Hematopoietic multipotent progenitor cell (in vitro differentiated cells): ENCODE measurements at regions not wholly inside any gene's neighbourhood (a gene's known extent, or its start where the extent isn't known, plus 50 kb on each side); places are given as distances from the start of the nearest gene placed in this dataset.

Source experiments
- DNase-seq, 3 donors: peaks; one replicate each; pipeline ENCODE4 v3.0.0-alpha.2; 2011 to 2015; ENCODE audit warnings: low read depth in 2 of 3, low spot score in 2 of 3

DNA sequence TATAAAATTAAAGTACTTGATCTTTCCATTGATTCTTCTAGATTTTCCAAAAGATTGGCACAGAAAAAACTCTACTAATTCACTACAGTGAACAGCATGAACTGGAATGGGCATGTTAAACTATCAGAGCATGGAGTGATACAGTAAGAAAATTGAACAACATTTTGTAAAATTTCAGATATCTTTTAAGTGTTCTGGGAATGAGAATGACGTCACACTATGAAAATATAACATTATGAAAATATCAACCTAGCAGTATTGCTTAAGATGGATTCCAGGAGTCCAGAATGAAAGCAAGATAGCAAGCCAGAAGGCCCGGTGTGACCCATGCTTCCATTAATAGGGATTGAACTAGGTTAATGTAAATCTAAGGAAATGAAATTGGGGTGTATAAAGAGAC is 319.9 kb downstream of the GABRG1 start:
- DNase-seq, result no peak

DNA sequence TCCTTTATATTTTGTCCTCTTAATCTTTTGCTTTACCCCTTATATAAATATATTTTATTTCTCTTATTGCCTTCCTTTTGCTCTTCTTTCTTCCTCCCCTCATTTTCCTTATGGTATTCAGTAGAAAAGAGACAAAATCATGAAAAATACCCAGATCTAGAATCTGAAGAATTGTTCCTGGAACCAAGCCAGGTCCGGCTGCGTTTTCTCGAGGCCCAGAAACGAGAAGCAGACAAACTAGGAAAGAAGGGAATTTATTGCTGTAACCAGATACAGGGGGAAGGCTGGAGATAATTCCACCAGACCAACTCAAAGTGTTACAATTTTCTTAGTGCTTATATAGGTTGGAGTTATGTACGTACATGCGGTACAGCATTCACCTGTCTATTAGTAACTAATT is 328.7 kb downstream of the GABRG1 start:
- no peak for DNase-seq

DNA sequence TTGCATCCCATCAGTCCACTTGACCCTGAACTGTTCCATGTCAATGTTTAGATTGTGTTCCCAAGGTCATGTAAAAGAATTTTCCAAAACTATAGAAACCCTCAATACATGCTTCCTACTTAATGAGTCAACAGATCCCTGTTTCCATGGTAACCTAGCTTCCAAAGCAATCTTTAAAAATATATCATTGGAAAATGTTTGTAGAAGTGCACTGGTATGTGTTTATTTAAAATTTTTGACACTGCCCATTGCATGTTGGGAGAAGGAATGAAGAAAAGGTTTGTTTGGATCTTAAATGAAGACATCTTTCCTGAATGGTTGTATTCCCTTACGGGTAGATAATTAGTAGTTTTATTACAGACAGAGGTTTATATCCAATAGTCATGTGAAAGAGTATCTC is 345.3 kb downstream of the GABRG1 start:
- no peak for DNase-seq

DNA sequence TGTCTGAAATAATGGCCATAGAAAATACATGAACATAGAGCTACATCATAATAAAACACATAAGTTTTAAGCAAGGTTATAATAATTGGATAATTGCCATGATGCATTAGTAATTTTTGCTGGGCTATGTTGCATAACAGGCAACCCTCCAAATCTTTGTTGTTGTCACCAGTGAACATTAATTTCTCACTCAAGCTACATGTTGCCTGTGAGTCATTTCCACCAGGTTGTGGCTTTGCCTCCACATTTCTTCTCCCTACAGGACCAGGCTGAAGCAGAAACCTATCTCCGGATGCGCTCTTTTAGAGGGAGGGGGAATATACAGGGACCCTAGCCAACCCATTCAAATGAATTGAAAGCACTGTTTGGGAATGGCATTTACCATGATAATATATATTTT is 347.7 kb downstream of the GABRG1 start:
- DNase-seq, result peak in 2 of 3 donors; percentile 39 to 44

DNA sequence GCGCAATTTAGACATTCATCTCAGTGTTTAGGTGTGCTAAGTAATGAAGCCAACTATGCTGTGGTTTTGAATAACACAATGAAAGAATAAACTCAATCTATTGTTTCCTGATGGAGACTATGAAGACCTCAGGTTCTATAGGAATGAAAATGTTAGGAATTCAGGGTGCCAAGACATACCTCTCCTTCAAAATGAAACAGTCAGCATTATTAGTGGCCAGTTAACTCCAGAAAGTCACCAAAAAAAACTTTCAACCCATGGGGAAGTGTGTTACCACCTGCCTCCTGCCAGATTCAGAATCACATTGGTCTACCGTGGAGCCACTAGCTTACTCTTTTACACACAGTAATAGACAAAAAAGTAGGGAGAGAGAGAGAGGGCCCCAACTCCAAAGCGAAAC is 352.9 kb downstream of the GABRG1 start:
- no peak for DNase-seq

DNA sequence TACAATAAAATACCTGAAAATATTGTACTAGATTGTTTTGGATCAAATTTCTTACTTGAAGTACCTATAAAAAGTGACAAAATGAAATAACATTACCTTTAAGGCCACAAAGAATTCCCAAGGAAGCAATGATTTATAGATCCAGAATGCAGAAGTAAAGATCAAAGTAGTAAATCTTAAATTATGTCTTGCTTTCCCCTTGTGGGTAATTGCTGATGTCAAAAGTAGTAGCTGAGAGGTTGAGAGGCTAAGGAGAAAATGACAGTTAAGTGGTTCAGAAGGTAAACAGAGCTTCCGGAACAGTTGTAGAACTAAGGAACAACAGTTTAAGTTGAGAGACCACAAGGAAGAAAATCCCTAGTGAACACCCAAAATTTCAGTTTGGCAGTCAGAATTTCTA is 358.3 kb downstream of the GABRG1 start:
- DNase-seq, result peak in 2 of 3 donors; percentile 25 to 77

DNA sequence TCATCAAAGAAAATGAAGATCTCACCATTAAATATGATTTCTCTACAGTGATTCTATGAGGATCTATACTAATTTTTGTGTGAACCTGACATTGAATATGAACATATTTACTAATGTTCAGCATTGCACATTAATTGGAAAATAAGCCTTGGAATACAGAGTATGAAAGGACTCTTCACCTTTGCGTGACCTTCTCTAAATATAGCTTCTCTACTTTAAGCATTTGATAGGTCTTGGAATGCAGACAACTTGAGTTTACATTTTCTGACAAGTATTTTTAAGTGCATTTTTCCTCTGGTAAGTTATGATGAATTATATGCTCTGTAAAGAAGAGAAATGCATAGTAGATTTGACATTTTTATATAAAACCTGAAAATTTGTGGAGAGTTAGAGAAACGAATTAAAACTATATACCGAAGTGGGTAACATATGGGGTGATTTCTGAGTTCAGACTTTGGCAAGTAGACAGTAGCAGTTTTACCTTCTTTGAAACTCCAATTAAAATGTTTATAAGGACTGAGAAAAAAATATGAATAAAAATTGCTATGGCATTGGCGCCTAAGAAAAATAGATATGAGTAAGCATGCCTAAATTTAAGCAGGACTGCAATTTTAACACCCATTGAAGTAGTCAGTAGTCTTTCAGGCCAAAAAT is 371.9 kb downstream of the GABRG1 start:
- no peak for DNase-seq

DNA sequence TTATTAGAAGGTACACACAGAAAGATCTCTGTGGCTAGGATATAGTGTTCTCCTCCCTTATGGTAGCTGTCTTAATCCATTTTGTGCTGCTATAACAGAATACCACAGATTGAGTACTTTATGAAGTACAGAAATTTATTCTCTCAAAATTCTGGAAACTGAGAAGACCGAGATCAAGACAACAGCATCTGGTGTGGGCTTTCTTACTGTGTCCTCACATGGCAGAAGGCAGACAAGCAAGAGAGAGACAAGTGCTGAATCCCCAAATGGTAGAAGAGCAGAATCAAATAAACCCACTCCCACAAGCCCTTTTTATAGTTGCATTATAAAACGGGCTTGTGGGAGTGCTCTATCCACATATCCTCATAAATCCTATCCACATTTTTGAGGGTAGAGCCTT is 373.1 kb downstream of the GABRG1 start:
- DNase-seq, result no peak

DNA sequence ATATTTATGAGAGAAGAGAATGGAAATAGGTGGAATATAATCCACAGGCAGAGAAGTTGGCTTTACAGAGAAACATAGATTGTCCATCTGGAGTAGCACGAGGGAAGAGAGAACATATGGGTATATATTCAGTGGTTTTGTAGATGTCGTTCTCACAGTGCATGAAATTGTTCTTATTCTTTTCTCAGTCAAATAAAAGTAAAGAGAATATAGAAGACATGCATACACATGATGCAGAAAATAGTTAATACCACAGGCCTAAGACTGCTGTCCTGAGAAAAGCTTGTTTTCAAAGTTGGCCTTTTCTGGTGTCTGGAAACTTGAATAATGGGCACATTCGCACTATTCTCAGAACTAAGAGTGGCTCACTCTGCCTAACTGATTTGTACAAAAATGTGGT is 378.1 kb downstream of the GABRG1 start:
- no peak for DNase-seq

DNA sequence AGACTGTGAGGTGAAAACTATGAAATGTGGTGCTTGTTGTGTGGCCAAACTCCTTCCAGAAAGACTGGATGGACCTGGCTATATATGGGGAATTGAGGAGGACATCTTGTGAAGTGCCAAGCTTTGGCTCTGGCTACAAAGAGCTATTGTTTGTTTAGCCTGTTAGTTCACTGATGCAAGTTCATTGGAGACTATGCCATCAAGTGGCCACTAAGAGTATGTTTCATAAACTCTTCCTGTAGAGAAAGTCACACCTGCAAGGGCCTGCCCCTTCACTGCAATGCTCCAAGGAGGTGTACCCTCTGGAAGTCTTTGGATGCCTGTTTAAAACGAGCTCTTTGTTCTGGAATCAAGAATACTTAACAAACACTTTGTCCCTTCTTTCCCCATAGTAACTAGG is 382.0 kb downstream of the GABRG1 start:
- DNase-seq, result no peak

DNA sequence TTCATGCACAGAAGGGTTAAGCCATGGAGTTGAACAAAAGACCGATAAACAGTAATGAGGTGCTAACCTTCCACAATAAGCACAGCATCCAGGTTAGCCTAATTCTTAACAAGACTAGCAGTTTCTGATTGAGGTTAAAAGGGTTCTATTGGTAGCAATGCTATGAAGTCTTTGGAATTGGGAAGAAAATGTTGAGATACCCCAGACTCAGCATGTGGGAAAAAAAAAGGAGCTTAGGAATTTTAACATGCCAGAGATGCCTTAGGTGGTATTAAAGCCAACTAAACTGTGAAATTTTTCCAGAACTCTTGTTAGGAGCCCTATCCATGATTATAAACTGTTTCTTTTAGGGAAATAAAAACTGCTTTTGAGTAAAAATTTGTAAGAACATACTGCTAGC is 391.7 kb downstream of the GABRG1 start:
- DNase-seq, result no peak

DNA sequence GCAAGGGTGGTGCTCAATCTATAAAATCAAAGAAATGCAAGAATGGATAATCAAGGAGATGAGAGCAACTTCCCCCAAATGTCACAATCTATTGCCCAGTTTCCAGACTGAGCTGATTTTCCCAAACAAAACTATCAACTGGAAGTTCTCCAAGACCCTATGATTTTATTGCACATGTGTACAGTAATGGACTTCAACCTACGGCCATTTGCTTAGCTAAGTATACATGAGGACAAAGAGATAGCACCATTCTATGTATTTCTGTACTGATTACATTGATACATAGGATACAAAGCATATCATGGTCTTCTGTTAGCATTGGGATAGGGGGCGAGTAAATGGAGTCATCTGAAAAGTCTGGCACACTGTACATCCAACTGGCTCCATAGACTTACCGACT is 407.8 kb downstream of the GABRG1 start:
- DNase-seq, result no peak

DNA sequence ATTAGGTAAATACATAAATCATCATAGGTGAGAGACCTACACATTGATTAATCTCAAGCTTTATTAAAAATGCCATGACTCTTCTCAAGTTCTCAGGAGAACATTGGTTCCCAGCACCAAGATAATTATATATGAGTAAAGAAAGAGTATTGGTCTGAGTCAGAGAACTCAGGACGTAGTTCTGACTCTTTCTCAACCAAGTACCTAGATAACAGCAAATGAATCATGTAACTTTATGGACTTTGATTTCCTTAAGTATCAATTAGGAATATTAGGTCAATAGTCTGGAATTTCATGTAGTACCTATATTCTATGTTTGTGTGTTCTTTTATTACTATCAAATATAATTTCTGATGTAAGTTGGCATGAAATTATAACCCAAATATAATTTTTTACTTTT is 409.9 kb downstream of the GABRG1 start:
- DNase-seq, result no peak

DNA sequence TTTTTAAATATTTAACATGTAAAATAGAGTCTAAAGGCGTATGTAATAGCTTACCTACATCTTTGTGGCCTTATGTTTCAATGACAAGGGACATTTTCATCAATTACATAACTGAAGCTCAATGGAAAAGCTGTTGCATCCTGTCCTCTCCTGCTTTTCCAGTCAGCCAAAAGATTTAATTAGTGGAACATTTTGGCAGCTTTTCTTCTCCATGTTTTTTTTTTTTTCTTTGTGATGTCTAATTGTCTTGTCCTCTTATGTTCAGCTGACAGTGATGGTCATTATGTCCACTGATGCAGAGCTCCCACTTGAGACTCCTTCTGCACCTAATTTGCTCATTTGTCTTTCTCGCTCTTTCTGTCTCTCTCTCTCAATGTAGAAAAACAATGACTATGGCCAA is 422.2 kb downstream of the GABRG1 start:
- DNase-seq, result no peak

DNA sequence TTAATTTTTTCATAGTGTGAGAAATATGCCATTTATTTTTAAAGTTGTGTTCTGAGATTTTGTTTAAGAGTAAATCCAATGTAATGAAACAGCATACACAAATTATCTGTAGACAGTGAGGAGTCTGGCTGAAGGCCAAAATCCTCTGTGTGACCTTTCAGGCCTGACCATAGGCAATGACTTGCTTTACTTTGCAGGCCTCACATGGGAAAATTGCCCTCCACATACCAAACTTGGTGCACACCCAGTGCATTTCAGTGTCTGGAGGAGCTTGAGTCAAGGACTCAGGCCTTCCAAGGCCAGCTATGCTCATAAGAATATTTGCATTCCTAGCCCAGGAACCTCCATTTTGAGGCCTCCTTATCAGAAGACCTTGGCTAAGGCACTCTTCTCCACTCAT is 430.1 kb downstream of the GABRG1 start:
- no peak for DNase-seq

DNA sequence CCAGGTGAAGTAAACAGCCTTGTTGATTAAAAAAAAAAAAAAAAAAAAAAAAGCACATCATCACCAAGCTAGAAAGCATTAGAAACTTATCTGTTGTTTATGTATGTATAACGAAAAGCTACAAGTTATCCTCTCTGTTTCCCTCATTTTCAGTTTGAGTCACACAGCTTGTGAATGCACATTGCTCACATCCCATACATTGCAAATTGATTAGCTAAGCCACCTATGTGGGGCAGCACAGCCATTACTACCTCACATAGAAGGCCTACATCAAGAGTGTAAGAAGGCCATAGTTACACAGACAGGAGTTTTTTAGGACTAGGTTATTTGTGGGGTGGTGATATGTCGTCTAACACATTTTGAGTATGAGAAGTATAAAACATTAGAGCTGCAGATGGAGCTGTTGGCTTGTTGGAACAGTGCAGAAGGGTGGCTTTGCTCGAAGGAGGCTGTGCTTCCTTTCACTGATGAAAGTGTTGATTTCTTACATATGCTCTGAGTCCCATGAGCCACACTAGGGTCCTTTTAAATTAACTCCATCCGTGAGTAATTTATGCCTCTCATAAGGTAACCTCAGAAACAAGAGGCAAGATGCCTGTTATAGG is 431.6 kb downstream of the GABRG1 start:
- DNase-seq, result peak in 2 of 3 donors; percentile 11 to 52

DNA sequence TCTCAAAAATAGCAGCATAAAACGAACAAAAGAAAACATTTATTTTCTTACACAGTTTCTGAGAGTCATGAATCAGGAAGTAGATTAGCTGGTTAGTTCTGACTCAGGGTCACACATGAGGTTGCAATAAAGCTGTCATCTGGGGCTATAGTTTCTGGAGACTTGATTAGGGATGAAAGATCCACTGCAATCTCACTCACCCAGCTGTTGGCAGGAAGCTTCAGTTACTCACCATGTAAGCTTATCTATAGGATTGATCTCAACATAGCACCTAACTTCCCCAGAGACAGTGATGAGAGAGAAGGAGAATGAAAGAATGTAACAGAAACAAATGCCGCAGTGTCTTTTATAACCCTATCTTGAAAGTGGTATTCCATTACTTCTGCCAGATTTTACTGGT is 435.5 kb downstream of the GABRG1 start:
- peak in 1 of 3 donors; percentile 69 for DNase-seq

DNA sequence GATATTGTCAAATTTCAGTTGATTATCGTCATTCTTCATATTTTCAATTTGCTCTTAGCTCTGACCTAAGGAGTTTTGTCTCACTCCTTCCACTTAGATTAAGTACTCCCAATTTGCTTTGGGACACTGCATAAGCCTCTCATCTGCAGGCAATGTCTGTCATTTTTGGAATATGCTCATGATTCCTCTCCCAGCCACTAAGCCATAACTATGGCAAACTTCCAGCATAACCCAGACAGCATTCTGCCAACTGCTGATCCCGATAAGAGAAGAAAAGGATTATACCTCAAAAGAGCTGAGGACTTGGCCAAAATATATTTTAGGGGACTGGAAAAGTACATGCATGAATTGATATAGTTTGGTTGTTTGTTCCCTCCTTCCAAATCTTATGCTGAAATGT is 444.4 kb downstream of the GABRG1 start:
- no peak for DNase-seq

DNA sequence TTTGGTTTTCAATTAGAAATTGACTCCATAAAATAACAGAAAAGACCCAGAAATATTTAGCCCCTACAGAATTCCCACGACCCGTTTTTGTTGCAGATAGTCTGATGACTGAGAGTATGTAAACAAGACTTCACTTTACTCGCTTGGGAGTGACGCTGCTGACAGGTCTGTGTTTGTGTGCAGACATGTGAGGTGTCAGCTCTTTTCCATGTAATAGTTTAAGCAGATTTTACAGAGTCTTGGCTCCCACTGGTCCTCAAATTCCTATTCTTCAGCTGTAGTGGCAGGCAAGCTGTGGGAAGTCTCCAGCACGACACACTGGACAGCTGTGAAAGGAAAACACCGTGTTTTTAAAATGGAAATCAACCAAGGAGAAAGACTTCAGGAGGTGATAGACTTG is 455.7 kb downstream of the GABRG1 start:
- DNase-seq, result no peak

DNA sequence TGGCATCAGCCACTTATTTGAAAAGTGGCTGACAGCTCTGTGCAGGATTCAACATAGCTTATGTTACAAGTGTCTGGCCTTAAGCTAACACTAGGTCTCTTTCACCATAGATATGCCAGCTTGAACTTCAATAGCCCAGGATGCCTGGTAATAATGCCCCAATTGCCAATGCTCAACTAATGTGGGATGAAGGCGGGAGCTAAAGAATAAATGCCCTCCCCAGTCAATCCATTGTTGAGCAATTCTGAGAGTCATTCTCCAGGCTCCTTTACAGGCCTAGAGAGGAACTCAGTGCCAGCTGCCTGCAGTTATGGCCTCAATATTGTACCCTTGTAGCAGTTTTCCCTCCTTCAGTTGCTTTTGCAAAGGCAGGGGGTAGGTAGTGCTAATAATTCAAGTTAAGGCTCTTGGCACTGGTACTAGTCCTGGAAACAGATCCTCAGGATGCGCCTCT is 460.2 kb downstream of the GABRG1 start:
- DNase-seq, result no peak

DNA sequence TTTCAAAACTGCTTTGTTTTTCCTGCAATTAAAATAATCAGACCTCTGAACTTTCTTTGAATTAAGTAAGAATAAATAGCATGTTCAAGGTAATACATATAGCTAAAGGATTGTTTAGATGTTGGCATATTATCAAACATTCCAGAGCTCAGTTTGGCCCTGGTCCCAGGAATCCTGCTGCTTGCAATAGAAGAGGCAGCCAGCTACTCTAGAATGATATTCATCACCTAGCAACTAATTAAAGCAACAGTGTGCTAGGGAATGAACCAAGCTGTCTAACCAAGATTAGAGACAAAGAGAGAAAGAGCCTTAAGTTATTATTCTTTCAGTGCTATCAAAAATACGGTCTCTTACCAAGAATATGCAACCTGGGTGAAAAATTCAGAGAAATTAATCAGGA is 460.9 kb downstream of the GABRG1 start:
- DNase-seq, result no peak

DNA sequence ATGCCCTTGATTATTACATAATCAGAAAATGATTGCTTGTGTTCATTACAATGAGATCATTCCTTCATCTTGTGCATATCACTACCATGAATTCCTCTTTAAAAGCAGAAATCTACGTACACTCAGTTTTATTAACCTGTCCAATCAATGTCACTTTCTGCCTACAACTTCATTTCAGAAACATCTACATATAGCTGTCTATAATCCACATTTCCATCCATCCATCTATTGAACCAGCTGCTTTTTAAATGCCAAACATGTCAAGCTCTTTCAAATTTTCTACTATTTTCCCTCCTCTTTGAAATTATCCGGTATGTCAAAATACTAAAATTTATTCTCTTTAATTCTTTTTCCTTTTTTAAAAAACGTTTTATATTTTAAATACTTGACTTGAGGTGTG is 462.0 kb downstream of the GABRG1 start:
- no peak for DNase-seq

DNA sequence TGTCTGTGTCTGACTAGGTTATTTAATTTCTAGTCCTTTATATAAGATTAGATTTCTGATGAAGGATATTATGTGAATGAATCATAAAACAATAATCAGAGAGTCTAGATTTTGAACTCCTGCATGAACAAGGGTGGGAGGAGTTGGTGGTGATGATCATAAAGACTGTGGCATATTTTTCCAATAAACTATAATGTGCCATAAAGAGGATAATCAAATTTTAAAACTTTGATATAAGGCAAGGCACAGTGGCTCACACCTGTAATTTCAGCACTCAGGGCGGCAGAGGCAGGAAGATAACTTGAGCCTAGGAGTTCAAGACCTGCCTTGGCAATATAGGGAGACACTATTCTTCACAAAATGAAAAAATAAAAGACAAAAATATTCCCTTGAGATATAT is 473.3 kb downstream of the GABRG1 start:
- no peak for DNase-seq
